Breast epithelium (tissue), 3 donors: ENCODE measurements at regions not wholly inside any gene's neighbourhood (a gene's known extent, or its start where the extent isn't known, plus 50 kb on each side); places are given as distances from the start of the nearest gene placed in this dataset.

Experiments used
- POLR2A ChIP-seq: fragments of 450-650 bp; IDR thresholded peaks from one replicate; pipeline ENCODE4 v1.6.1; 2016; ENCODE audit warnings: antibody characterized with exemption, mild to moderate bottlenecking, moderate library complexity
- POLR2AphosphoS5 ChIP-seq, 3 donors: sonication (generic); formaldehyde crosslinking; IDR thresholded peaks; one replicate each; pipeline ENCODE4 v1.6.1; 2017; ENCODE audit warnings: antibody characterized with exemption in 3 of 3
- TF ChIP-seq, protein P1 (sequence below), 3 donors: fragments of 450-650 bp; IDR thresholded peaks; one replicate each; pipeline ENCODE4 v1.5.1; 2016 to 2017; ENCODE audit warnings: antibody characterized with exemption in 3 of 3, mild to moderate bottlenecking in 3 of 3, moderate library complexity in 3 of 3

DNA sequence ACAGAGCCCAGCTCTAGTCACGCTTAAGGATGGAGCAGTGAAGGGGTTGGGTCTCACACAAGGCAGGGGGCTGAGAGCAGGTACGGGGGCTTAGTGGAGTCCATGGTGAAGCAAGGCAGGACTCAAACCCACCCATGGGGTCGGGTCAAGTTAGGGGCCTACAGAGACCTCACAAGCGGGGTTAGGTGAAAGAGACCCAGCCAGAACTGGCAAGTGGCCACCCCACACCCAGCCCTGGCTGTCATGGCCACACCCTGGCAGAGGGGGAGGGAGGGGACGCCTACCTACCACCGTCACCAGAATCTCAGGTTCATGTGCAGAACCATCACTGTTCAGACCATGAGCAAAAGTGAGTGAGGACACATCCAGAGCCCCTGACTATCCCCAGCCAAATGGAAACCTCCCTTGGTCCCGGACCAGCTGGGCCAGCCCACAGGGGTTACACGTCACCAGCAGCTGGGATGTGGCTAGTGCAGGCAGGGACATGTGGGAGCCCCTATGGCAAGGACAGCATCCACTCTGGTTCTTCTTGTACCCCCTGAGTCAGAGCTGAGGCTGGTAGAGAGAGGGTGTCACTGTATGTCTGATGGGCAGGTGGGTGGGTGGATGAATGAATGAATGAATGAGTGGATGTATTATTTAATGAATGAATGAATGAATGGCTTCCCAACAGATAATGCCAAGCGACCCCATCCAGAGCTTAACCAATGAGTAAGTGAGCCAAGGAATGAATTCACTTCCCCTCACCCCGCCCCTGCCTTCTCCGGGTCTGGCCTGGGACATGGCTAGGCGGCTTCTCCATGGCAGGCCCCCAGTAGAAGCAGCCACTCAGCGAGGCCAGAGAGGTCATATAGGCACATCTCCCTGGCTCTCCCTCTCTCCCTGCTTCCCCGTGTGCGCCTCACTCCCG lies 681.6 kb downstream of the TBC1D22A start:
- TF ChIP-seq, protein P1, sequence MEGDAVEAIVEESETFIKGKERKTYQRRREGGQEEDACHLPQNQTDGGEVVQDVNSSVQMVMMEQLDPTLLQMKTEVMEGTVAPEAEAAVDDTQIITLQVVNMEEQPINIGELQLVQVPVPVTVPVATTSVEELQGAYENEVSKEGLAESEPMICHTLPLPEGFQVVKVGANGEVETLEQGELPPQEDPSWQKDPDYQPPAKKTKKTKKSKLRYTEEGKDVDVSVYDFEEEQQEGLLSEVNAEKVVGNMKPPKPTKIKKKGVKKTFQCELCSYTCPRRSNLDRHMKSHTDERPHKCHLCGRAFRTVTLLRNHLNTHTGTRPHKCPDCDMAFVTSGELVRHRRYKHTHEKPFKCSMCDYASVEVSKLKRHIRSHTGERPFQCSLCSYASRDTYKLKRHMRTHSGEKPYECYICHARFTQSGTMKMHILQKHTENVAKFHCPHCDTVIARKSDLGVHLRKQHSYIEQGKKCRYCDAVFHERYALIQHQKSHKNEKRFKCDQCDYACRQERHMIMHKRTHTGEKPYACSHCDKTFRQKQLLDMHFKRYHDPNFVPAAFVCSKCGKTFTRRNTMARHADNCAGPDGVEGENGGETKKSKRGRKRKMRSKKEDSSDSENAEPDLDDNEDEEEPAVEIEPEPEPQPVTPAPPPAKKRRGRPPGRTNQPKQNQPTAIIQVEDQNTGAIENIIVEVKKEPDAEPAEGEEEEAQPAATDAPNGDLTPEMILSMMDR (IDR thresholded peaks at IDR 0.05): no peak
- TF ChIP-seq POLR2A (no peak), POLR2AphosphoS5 (IDR thresholded peaks at IDR 0.05) (no peak)
